IMR-90 (cell line): ENCODE measurements at regions not wholly inside any gene's neighbourhood (a gene's known extent, or its start where the extent isn't known, plus 50 kb on each side); places are given as distances from the start of the nearest gene placed in this dataset.

ENCODE experiments used
- ATAC-seq: fragments of 200-7000 bp; cut with Tn5 transposase; 2 replicates; pipeline ENCODE4 v1.9.1; 2020; ENCODE audit warnings: low read depth, mild to moderate bottlenecking, moderate library complexity
- BruUV-seq: library from RNA; stranded (reverse); fragments of 400-500 nt; replicated peaks from 2 replicates; lab custom pipeline; 2021; lab: Mats Ljungman, UMichigan
- CTCF ChIA-PET: fragments of 300-600 bp; formaldehyde crosslinking; extraction: SDS; loops from one replicate; lab custom pipeline; 2021; ENCODE audit warnings: antibody characterized with exemption; lab: Yijun Ruan, JAX
- POLR2A ChIA-PET: fragments of 300-600 bp; sonication (Branson Sonifier 250); formaldehyde crosslinking; loops from one replicate; lab custom pipeline; 2022; ENCODE audit warnings: antibody characterized with exemption; ENCODE audit not compliant: unreplicated experiment; lab: Charles Lee
- DNase-seq: peaks from one replicate; pipeline ENCODE4 v3.0.0; 2013
- H2AFZ ChIP-seq: replicated peaks from 2 replicates; pipeline ENCODE3; 2013; ENCODE audit warnings: low read length, mild to moderate bottlenecking; ENCODE audit not compliant: poor library complexity
- H2AK5ac ChIP-seq: 2 replicates; pipeline ENCODE4 v1.6.1; 2013; ENCODE audit warnings: low read depth, low read length, inconsistent platforms
- H2AK9ac ChIP-seq: replicated peaks from 2 replicates; pipeline ENCODE3; 2013; ENCODE audit warnings: mild to moderate bottlenecking, low read depth, low read length, moderate library complexity; ENCODE audit not compliant: poor library complexity
- H2BK120ac ChIP-seq: 2 replicates; pipeline ENCODE4 v1.6.1; 2013; ENCODE audit warnings: low read depth, low read length, inconsistent platforms
- H2BK15ac ChIP-seq: 3 replicates; pipeline ENCODE4 v1.6.1; 2013; ENCODE audit warnings: low read depth, low read length, inconsistent platforms
- H2BK20ac ChIP-seq: 2 replicates; pipeline ENCODE4 v1.6.1; 2013; ENCODE audit warnings: low read depth, mild to moderate bottlenecking, inconsistent platforms, low read length, moderate library complexity
- H2BK5ac ChIP-seq: 2 replicates; pipeline ENCODE4 v1.6.1; 2013; ENCODE audit warnings: mild to moderate bottlenecking, low read depth, low read length, inconsistent platforms; ENCODE audit not compliant: poor library complexity, severe bottlenecking
- H3K14ac ChIP-seq: replicated peaks from 2 replicates; pipeline ENCODE4 v1.6.1; 2013; ENCODE audit warnings: low read depth, low read length, inconsistent platforms
- H3K18ac ChIP-seq: 2 replicates; pipeline ENCODE4 v1.6.1; 2013; ENCODE audit warnings: low read depth, low read length, control low read depth
- H3K23ac ChIP-seq: 2 replicates; pipeline ENCODE4 v1.6.1; 2013; ENCODE audit warnings: low read depth, low read length, inconsistent platforms
- H3K27ac ChIP-seq: 2 replicates; pipeline ENCODE4 v1.5.1; 2013; ENCODE audit warnings: mild to moderate bottlenecking, control low read depth, low read length; ENCODE audit not compliant: insufficient read depth
- H3K27me3 ChIP-seq: 2 replicates; pipeline ENCODE4 v1.6.1; 2013; ENCODE audit warnings: low read length; ENCODE audit not compliant: control insufficient read depth, insufficient read depth
- H3K36me3 ChIP-seq: 2 replicates; pipeline ENCODE4 v1.6.1; 2013; ENCODE audit warnings: low read length, mixed read lengths; ENCODE audit not compliant: control insufficient read depth, insufficient read depth
- H3K4ac ChIP-seq: 2 replicates; pipeline ENCODE4 v1.6.1; 2013; ENCODE audit warnings: low read depth, low read length, inconsistent platforms
- H3K4me1 ChIP-seq: 2 replicates; pipeline ENCODE4 v1.6.1; 2013; ENCODE audit warnings: low read length, mixed read lengths; ENCODE audit not compliant: control insufficient read depth, insufficient read depth
- H3K4me2 ChIP-seq: 2 replicates; pipeline ENCODE4 v1.6.1; 2013; ENCODE audit warnings: low read depth, mild to moderate bottlenecking, control low read depth, low read length, moderate library complexity
- H3K4me3 ChIP-seq: 2 replicates; pipeline ENCODE4 v1.5.1; 2013; ENCODE audit warnings: low read depth, mild to moderate bottlenecking, control low read depth, low read length, moderate library complexity; ENCODE audit not compliant: insufficient read depth
- H3K56ac ChIP-seq: 2 replicates; pipeline ENCODE4 v1.6.1; 2013; ENCODE audit warnings: low read length, inconsistent platforms; ENCODE audit not compliant: insufficient read depth; ENCODE audit errors: extremely low read depth
- H3K79me1 ChIP-seq, 2 experiments: 2 replicates each; pipeline ENCODE4 v1.6.1; 2013; ENCODE audit warnings: low read length in 2 of 2, inconsistent platforms in 1 of 2, low read depth in 1 of 2
- H3K9ac ChIP-seq: 2 replicates; pipeline ENCODE4 v1.6.1; 2013; ENCODE audit warnings: low read depth, low read length, control low read depth
- H3K9me1 ChIP-seq: 2 replicates; pipeline ENCODE4 v1.6.1; 2013; ENCODE audit warnings: low read length, inconsistent platforms; ENCODE audit not compliant: insufficient read depth
- H3K9me3 ChIP-seq: 2 replicates; pipeline ENCODE4 v1.6.1; 2013; ENCODE audit warnings: low read length; ENCODE audit not compliant: control insufficient read depth, insufficient read depth
- H4K20me1 ChIP-seq: 2 replicates; pipeline ENCODE4 v1.6.1; 2013; ENCODE audit warnings: low read length, inconsistent platforms; ENCODE audit not compliant: insufficient read depth
- H4K5ac ChIP-seq: 2 replicates; pipeline ENCODE4 v1.6.1; 2013; ENCODE audit warnings: mild to moderate bottlenecking, low read depth, low read length, control low read depth
- H4K8ac ChIP-seq, 2 experiments: 2 replicates each; pipeline ENCODE4 v1.6.1; 2013; ENCODE audit warnings: low read depth in 2 of 2, low read length in 2 of 2, control low read depth in 1 of 2, inconsistent platforms in 1 of 2
- H4K91ac ChIP-seq: 2 replicates; pipeline ENCODE4 v1.6.1; 2013; ENCODE audit warnings: low read depth, low read length, inconsistent platforms; ENCODE audit not compliant: insufficient read depth
- FOS ChIP-seq: fragments of 150-350 bp; IDR thresholded peaks from 2 replicates; pipeline ENCODE4 v1.6.1; 2016; ENCODE audit warnings: low read depth, low read length
- MAFK ChIP-seq: IDR thresholded peaks from 2 replicates; pipeline ENCODE4 v1.6.1; 2012; ENCODE audit warnings: low read depth, low read length, improper control_type of control experiment
- MAZ ChIP-seq: IDR thresholded peaks from 2 replicates; pipeline ENCODE4 v1.6.1; 2012; ENCODE audit warnings: low read depth, mild to moderate bottlenecking, low read length, improper control_type of control experiment, moderate library complexity, borderline replicate concordance
- POLR2A ChIP-seq: IDR thresholded peaks from 2 replicates; pipeline ENCODE4 v1.6.1; 2012; ENCODE audit warnings: mild to moderate bottlenecking, low read depth, low read length
- RAD21 ChIP-seq: IDR thresholded peaks from 2 replicates; pipeline ENCODE4 v1.6.1; 2012; ENCODE audit warnings: low read length, improper control_type of control experiment
- RCOR1 ChIP-seq: IDR thresholded peaks from 2 replicates; pipeline ENCODE4 v1.6.1; 2012; ENCODE audit warnings: mild to moderate bottlenecking, low read length, improper control_type of control experiment; ENCODE audit not compliant: insufficient replicate concordance
- SMC3 ChIP-seq: fragments of 150-350 bp; IDR thresholded peaks from 2 replicates; pipeline ENCODE4 v1.6.1; 2016; ENCODE audit warnings: low read depth, mild to moderate bottlenecking, antibody characterized with exemption, low read length, moderate library complexity
- WGBS, 2 experiments: methylation state at CpG; one replicate each; pipeline versions ENCODE4 v1.1.5 to v1.1.7; 2013; ENCODE audit warnings: missing lambda C conversion rate in 2 of 2; ENCODE audit not compliant: insufficient read length in 1 of 2; ENCODE audit errors: extremely low coverage in 2 of 2; 5-methylcytosine and 5-hydroxymethylcytosine counted together
- dilution Hi-C: fragments of 300-500 bp; cut with HindIII; formaldehyde crosslinking; loops from one replicate; pipeline ENCODE4 v1.14.3; 2018; ENCODE audit warnings: low sequenced_read_pairs; ENCODE audit not compliant: unreplicated experiment
- in situ Hi-C: fragments of 300-500 bp; cut with MboI; formaldehyde crosslinking; loops from 3 replicates; pipeline ENCODE4 v1.14.3; 2019; ENCODE audit warnings: low sequenced_read_pairs, inconsistent platforms, mixed read lengths
- intact Hi-C: fragments of 100-400 bp; cut with micrococcal nuclease; formaldehyde crosslinking; loops from 2 replicates; pipeline ENCODE4 v1.10.0; 2022
- TF ChIP-seq, protein P1 (sequence below): conservative IDR thresholded peaks from 2 replicates; pipeline ENCODE4 v1.5.1; 2012; ENCODE audit warnings: mild to moderate bottlenecking, low read depth, low read length, improper control_type of control experiment

DNA sequence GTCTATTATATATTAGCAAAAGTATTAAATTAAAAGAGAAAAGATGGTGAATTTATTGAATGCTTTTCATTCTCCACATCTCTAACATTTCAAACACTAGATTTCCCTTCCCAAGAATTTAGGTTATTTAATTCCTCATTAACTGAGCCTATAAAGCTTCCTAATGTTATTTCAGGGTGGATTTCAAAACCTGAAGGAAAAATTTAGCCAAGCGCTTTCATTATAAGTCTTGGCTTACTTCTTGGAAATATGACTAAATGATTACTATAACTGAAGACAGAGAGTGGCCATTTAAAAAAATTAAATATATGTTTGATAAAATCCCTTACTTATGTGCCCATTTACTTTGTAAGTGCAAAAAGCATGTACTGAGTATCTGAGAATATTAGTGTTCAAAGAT is 141.8 kb upstream of the ARSJ start:
- DNase-seq (no peak), ATAC-seq (no peak)
- Histone ChIP-seq H3K4ac (no peak overlapping the region), H4K8ac (no peak overlapping the region), H3K79me1 (no peaks in the 10 kb centered on the region), H2BK15ac (no peak overlapping the region), H2BK5ac (no peak overlapping the region), H3K14ac (no peak overlapping the region), H4K91ac (no peak overlapping the region), H3K23ac (no peak overlapping the region), H3K4me3 (no peak overlapping the region), H3K9ac (no peak overlapping the region), H3K9me3 (no peaks in the 10 kb centered on the region), H3K4me1 (no peaks in the 10 kb centered on the region), H2AK9ac (no peak overlapping the region), H3K9me1 (no peaks in the 10 kb centered on the region), H2AFZ (no peak overlapping the region), H3K36me3 (no peaks in the 10 kb centered on the region), H2BK120ac (no peak overlapping the region), H3K4me2 (no peak overlapping the region), H2BK20ac (no peak overlapping the region), H4K20me1 (no peaks in the 10 kb centered on the region), H4K5ac (no peak overlapping the region), H3K27me3 (no peaks in the 10 kb centered on the region), H3K56ac (no peak overlapping the region), H2AK5ac (no peak overlapping the region), H3K27ac (no peak overlapping the region), H3K18ac (no peak overlapping the region)
- BruUV-seq: no TSS peak
- no CpG with 5 or more reads among the region's 1 CpG for WGBS, 2 experiments
- intact Hi-C loops (no loop called here), in situ Hi-C loops (no loop called here), dilution Hi-C loops (no loop called here)
- CTCF ChIA-PET: interaction anchor here (0.9 to 1.3 kb wide), 2 partner anchors 10 to 32 kb away, joined by 3 read pairs; no protein-coding TSS in a partner anchor
- TF ChIP-seq MAFK (no peak), FOS (no peak), MAZ (no peak), RAD21 (no peak), RCOR1 (no peak), POLR2A (no peak), SMC3 (no peak)
- TF ChIP-seq, protein P1, sequence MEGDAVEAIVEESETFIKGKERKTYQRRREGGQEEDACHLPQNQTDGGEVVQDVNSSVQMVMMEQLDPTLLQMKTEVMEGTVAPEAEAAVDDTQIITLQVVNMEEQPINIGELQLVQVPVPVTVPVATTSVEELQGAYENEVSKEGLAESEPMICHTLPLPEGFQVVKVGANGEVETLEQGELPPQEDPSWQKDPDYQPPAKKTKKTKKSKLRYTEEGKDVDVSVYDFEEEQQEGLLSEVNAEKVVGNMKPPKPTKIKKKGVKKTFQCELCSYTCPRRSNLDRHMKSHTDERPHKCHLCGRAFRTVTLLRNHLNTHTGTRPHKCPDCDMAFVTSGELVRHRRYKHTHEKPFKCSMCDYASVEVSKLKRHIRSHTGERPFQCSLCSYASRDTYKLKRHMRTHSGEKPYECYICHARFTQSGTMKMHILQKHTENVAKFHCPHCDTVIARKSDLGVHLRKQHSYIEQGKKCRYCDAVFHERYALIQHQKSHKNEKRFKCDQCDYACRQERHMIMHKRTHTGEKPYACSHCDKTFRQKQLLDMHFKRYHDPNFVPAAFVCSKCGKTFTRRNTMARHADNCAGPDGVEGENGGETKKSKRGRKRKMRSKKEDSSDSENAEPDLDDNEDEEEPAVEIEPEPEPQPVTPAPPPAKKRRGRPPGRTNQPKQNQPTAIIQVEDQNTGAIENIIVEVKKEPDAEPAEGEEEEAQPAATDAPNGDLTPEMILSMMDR: no peak
- POLR2A ChIA-PET: no interaction called here
